NCI-H345 (cell line): ENCODE measurements at regions not wholly inside any gene's neighbourhood (a gene's known extent, or its start where the extent isn't known, plus 50 kb on each side); places are given as distances from the start of the nearest gene placed in this dataset.

Experiments used
- DNase-seq: peaks from one replicate; lab custom pipeline; 2025; lab: John Stamatoyannopoulos, UW

- DNase-seq: no peak
These were observed 832.5 kb upstream of the CHAC2 start for GRCh38 chr2:52934920-52935640.

DNA sequence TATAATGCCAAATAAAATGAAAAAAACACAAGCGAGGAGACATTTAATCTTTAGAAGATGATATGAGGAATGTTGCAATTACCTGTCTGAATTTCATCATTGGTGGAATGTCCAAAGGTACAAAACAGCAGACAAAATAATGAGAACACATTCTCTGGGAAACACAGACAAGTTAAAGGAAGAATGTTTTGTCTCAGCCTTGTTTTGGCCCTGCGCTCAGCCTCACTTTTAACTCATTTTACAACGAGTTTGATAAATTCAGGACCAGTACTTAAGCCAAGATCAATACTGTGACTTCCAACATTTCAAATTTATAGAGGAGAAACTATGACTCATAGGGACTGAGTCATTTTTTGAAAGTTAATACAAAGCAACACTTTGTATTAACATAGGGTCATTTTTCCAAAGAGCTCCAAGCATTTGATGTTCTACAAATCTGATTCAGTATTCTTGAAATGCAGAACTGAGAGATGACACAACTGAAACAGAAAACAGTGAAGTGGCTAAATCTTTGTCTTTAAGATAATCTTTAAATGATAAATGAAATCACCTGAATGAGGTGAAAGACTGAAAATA lies 833.2 kb upstream of the CHAC2 start:
- DNase-seq: no peak

DNA sequence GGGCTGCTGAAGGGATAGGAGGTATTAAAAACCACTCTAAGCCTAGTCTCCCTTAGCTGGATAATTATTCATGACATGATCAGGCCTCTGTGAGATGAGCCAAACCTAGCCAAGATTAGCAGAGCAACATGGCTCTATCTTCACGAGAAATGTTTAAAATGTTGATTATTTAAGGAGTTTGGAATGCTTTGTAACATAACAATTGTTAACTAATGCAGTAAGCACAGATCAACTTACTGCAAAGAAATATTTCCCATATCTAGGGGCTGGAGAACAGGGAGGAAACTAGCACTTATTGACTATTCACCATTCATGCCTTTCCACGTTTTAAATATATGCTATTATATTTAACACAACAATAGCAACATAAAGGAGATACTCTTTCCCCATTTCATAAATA lies 833.7 kb upstream of the CHAC2 start:
- DNase-seq: no peak

- DNase-seq: no peak
These were observed 835.9 kb upstream of the CHAC2 start for GRCh38 chr2:52931660-52932059.

DNA sequence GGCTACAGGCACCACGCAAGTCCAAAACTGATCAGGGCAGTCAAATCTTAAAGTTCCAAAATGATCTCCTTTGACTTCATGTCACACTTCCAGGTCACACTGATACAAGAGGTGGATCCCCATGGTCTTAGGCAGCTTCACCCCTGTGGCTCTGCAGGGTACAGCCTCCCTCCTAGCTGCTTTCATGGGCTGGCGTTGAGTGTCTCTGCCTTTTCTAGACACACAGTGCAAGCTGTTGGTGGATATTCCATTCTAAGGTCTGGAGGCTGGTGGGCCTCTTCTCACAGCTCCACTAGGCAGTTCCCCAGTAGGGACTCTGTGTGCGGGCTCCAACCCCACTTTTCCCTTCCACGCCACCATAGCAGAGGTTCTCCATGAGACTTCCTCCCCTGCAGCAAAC lies 838.2 kb upstream of the CHAC2 start:
- no peak for DNase-seq

- DNase-seq: no peak
These were observed 847.9 kb upstream of the CHAC2 start for GRCh38 chr2:52919673-52920072.

- DNase-seq: no peak
These were observed 849.1 kb upstream of the CHAC2 start for GRCh38 chr2:52918551-52918950.

DNA sequence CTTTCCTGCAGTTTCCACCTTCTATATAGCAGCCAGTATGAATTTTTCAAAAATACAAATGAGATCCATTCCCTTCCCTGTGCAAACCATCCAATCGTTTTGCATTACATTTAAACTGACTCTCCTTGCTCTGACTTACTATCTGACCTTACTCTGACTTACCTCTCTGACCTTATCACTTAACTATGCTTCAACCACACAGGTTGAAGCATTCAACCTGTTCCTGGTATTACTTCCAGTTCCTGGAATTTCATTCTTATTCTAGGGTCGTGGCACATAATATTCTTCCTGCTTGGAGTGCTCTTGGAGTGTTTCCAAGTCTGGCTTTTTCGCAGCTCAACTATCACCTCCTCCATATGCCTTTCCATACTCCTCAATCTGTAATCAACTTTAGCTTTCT lies 850.6 kb upstream of the CHAC2 start:
- no peak for DNase-seq

- no peak for DNase-seq
These were observed 863.2 kb upstream of the CHAC2 start for GRCh38 chr2:52904355-52904891.

GRCh38 chr2:52897511-52898044 lies 870.0 kb upstream of the CHAC2 start:
- DNase-seq: no peak

GRCh38 chr2:52895726-52896340 lies 871.8 kb upstream of the CHAC2 start:
- DNase-seq: no peak

GRCh38 chr2:52886556-52886955 lies 881.0 kb upstream of the CHAC2 start:
- no peak for DNase-seq

DNA sequence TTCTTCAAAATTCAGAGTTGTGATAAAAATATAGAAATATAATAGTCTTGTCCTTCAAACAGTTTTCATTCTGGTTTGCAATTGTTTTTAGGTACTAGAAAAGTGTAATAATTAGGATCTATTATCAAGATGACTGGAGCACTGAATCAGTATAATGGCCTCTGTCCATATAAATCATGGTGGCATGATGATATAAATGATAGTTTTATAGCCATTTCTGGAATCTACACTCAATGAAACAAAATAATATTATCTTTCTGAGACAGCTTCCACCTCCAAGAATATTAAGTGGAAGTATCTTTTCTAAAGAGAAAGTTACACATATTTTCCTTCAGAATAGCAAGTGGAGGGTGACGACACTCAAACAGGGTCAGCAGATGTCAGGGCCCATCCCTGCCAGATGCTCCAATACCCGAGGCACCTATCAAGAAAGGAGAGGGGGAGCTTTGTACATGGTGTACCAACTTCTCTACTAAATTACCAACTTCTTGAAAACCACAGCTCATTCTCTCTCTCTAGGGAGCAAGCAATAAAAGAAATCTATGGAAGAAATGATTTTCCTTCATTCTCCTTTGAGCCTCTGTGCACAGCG lies 882.7 kb upstream of the CHAC2 start:
- DNase-seq: no peak

- no peak for DNase-seq
These were observed 884.6 kb upstream of the CHAC2 start for GRCh38 chr2:52882974-52883373.

DNA sequence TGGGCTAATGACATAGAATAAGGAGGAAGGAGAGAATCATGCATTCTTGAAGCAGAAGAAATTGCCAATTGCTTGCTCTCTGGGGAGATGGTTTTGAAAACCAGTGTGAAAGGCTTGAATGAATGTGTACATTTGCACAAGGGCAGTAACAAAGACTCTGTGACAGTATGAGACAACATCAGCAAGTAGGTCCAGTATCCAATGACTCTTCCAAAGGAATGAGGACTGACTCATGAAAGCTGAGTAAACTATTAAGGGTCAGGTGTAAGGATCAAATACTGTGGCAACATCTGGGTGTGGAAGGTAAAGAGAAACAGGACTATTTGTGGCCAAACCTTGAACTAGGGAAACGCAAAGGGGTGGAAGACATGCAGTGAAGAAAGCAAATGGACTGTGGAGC lies 886.0 kb upstream of the CHAC2 start:
- no peak for DNase-seq

DNA sequence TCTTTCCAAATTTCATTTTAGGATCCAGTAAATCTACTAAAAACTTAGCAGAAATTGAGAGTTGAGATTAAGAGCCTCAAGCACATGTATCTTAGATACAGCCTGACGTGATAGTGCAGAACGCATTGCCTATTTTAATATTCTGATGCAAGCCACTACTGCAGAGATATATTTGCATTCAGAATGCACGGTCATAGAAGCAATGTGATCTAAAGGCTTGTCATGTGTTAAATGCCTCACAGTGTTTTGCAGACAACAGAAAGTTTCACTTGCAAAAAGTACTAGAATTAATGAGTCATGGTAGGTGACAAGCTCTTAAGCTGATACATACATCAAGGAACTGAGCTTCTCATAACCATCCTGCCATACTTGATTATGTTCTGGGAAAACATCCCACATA lies 886.7 kb upstream of the CHAC2 start:
- no peak for DNase-seq

DNA sequence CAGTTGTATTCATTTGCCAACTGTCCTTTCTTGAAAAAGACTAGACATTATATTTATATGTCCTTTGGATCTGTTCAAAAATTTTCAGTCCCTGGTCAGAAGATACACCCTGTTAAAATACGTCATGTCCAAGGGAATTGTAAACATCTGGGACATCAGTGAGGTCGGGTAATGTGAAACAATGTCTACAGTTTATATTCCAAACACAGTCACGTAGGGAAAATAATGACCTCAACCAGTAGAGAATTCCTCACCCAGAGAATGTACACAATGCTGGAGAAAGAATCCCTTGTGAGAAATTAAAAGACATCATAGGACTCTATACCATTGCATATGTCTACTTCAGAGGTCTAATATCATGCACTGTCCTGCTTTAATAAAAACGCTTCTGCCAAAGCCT lies 888.0 kb upstream of the CHAC2 start:
- no peak for DNase-seq

- no peak for DNase-seq
These were observed 889.9 kb upstream of the CHAC2 start for GRCh38 chr2:52877703-52878102.

DNA sequence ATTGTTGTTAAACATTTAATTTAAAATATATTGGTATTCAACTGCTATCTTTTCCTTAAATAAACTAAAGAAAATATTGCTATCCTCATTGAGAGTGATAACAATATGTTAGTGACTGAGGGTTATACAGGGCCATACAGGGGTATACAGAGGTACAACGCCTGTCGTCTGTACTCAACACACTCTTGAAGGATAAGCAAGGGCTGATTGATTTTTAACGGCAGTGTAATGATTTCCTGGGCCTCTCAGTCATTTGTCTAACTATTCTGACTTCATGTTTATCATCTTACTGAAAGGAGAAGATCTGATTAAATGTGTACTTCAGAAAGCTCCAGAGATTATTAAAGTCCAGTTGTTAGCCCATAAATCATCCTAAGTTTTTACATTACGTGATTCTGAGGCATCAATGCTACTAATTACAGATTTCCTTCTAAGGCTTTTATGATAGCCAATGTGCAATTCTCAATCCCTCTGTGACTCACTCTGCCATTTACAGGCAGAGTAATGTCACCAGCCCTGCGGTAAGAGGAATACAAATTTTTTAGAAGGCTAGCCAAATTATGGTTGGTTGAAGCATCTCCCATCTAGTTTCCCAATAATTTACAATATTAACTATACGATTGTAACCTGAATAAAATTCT lies 893.0 kb upstream of the CHAC2 start:
- DNase-seq: no peak

DNA sequence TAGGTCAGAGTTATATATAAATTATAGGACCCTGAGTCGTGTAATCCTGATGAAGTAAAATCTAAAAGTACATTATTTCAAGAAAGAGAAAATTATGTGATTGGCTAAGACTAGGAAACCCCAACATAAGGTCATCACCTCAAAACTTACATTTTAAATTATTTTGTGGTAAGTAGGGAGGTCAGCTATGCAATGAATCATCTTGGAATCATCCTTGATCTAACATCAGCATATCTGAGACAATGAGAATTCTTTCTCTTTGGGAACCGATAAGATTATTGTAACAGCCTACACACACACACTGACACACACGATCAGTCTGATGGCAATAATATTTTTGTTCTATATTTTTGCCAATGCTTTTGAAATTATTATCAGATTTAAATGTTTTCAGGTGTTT lies 904.8 kb upstream of the CHAC2 start:
- DNase-seq: no peak

DNA sequence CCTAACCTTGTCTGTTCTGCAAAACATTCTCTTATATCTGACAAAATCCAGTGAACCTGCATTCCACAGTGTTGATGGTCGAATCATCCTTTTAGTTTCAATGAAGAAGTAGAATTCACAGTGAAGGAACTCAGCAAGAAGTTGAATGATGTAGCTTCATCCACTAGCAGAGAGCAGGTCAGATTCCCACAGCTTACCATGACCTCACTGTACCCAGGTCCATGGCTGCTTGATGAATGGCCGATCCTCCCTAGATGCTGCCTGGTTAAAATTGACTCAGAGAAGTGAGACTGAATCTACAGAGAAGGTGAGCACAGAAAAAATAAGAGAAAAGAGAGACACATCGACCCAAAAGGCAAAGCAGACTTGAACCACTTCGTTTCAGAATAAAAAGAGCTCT lies 906.0 kb upstream of the CHAC2 start:
- no peak for DNase-seq

- DNase-seq: no peak
These were observed 908.5 kb upstream of the CHAC2 start for GRCh38 chr2:52859065-52859464.
